GM23338 (cell line): ENCODE measurements at regions not wholly inside any gene's neighbourhood (a gene's known extent, or its start where the extent isn't known, plus 50 kb on each side); places are given as distances from the start of the nearest gene placed in this dataset.

Experiments
- ATAC-seq: fragments of 200-7000 bp; cut with Tn5 transposase; 3 replicates; pipeline ENCODE4 v1.9.1; 2020
- DNase-seq: peaks from one replicate; pipeline ENCODE4 v3.0.0-alpha.2; 2015; ENCODE audit warnings: low spot score
- H2AFZ ChIP-seq: fragments of 200-600 bp; sonication (generic); 2 replicates; pipeline ENCODE4 v1.8.0; 2016; ENCODE audit warnings: antibody characterized with exemption, mild to moderate bottlenecking, moderate library complexity
- H3F3A ChIP-seq: fragments of 200-600 bp; sonication (generic); replicated peaks from 2 replicates; pipeline ENCODE4 v1.8.0; 2017; ENCODE audit warnings: antibody characterized with exemption, mixed run types, low read depth
- H3K27ac ChIP-seq: fragments of 200-600 bp; sonication (generic); 2 replicates; pipeline ENCODE4 v1.6.1; 2016; ENCODE audit warnings: low read depth
- H3K27me3 ChIP-seq: fragments of 200-600 bp; sonication (generic); 2 replicates; pipeline ENCODE4 v1.8.0; 2016; ENCODE audit warnings: mild to moderate bottlenecking, mixed run types, moderate library complexity; ENCODE audit not compliant: insufficient read depth
- H3K36me3 ChIP-seq: fragments of 200-600 bp; sonication (generic); 2 replicates; pipeline ENCODE4 v1.8.0; 2016; ENCODE audit warnings: mild to moderate bottlenecking; ENCODE audit not compliant: insufficient read depth
- H3K4me1 ChIP-seq: fragments of 200-600 bp; sonication (generic); 2 replicates; pipeline ENCODE4 v1.8.0; 2016; ENCODE audit warnings: mild to moderate bottlenecking, moderate library complexity; ENCODE audit not compliant: insufficient read depth
- H3K4me2 ChIP-seq: fragments of 200-600 bp; sonication (generic); 2 replicates; pipeline ENCODE4 v1.7.1; 2017; ENCODE audit warnings: mixed run types
- H3K4me3 ChIP-seq: fragments of 200-600 bp; sonication (generic); 2 replicates; pipeline ENCODE4 v1.6.1; 2016; ENCODE audit warnings: mixed run types
- H3K79me2 ChIP-seq: fragments of 200-600 bp; sonication (generic); replicated peaks from 2 replicates; pipeline ENCODE4 v1.8.0; 2017; ENCODE audit warnings: mild to moderate bottlenecking; ENCODE audit not compliant: insufficient read depth
- H3K9me2 ChIP-seq: fragments of 200-600 bp; sonication (generic); 2 replicates; pipeline ENCODE4 v1.8.0; 2017; ENCODE audit not compliant: insufficient read depth
- H4K20me1 ChIP-seq: fragments of 200-600 bp; sonication (generic); replicated peaks from 2 replicates; pipeline ENCODE4 v1.8.0; 2017; ENCODE audit warnings: mild to moderate bottlenecking; ENCODE audit not compliant: insufficient read depth
- H3K27ac Mint-ChIP-seq: 2 replicates; pipeline ENCODE4 v1.8.0; 2020; ENCODE audit warnings: inconsistent platforms, mild to moderate bottlenecking, moderate library complexity, mixed read lengths
- H3K27me3 Mint-ChIP-seq: 3 replicates; pipeline ENCODE4 v1.8.0; 2022; ENCODE audit warnings: low read depth, mild to moderate bottlenecking, moderate library complexity, mixed read lengths, inconsistent platforms; ENCODE audit not compliant: insufficient read depth, poor library complexity
- H3K36me3 Mint-ChIP-seq: 3 replicates; pipeline ENCODE4 v1.8.0; 2021; ENCODE audit warnings: low read depth, mild to moderate bottlenecking, inconsistent platforms, moderate library complexity, mixed read lengths
- H3K4me1 Mint-ChIP-seq: 3 replicates; pipeline ENCODE4 v1.8.0; 2020; ENCODE audit warnings: mild to moderate bottlenecking, inconsistent platforms, mixed read lengths
- H3K4me3 Mint-ChIP-seq: 3 replicates; pipeline ENCODE4 v1.8.0; 2021; ENCODE audit warnings: moderate library complexity, mild to moderate bottlenecking, inconsistent platforms, mixed read lengths
- H3K9me3 Mint-ChIP-seq: 3 replicates; pipeline ENCODE4 v1.8.0; 2020; ENCODE audit warnings: moderate library complexity, mild to moderate bottlenecking, inconsistent platforms, mixed read lengths
- CREB1 ChIP-seq: fragments of 250-450 bp; sonication (Bioruptor Pico); IDR thresholded peaks from 2 replicates; pipeline ENCODE4 v1.5.0; 2020; ENCODE audit warnings: low read depth, mild to moderate bottlenecking, moderate library complexity
- CTCF ChIP-seq, 2 experiments: fragments of 200-600 bp in 1 of 2; sonication (generic) in 1 of 2; conservative IDR thresholded peaks; 2 replicates each; pipeline versions ENCODE4 v1.5.1 to v1.6.1; 2016 to 2017; ENCODE audit warnings: antibody characterized with exemption in 2 of 2, low read depth in 2 of 2, mild to moderate bottlenecking in 2 of 2, moderate library complexity in 1 of 2
- EZH2 ChIP-seq: fragments of 200-600 bp; sonication (generic); IDR thresholded peaks from one replicate; pipeline ENCODE4 v1.8.0; 2017; ENCODE audit warnings: antibody characterized with exemption, mild to moderate bottlenecking, low read depth; ENCODE audit not compliant: unreplicated experiment
- EZH2phosphoT487 ChIP-seq: fragments of 200-600 bp; sonication (generic); IDR thresholded peaks from one replicate; pipeline ENCODE4 v1.8.1; 2018; ENCODE audit warnings: antibody characterized with exemption; ENCODE audit not compliant: unreplicated experiment
- JUNB ChIP-seq: IDR thresholded peaks from one replicate; pipeline ENCODE4 v1.6.1; 2016; ENCODE audit warnings: antibody characterized with exemption; ENCODE audit not compliant: unreplicated experiment
- NANOG ChIP-seq: IDR thresholded peaks from 2 replicates; pipeline ENCODE4 v1.6.1; 2016; ENCODE audit warnings: antibody characterized with exemption, borderline replicate concordance
- REST ChIP-seq: IDR thresholded peaks from one replicate; pipeline ENCODE4 v1.6.1; 2018; ENCODE audit warnings: antibody characterized with exemption; ENCODE audit not compliant: unreplicated experiment
- STAT1 ChIP-seq: IDR thresholded peaks from one replicate; pipeline ENCODE4 v1.6.1; 2016; ENCODE audit warnings: antibody characterized with exemption; ENCODE audit not compliant: unreplicated experiment
- ZNF331 ChIP-seq: fragments of 250-450 bp; sonication (Bioruptor Pico); IDR thresholded peaks from 2 replicates; pipeline ENCODE4 v1.5.0; 2020; ENCODE audit warnings: low read depth, mild to moderate bottlenecking, moderate library complexity
- TF ChIP-seq, protein P1 (sequence below): fragments of 250-450 bp; sonication (Bioruptor Pico); IDR thresholded peaks from 2 replicates; pipeline ENCODE4 v1.5.0; 2020; ENCODE audit warnings: mild to moderate bottlenecking, moderate library complexity
- TF ChIP-seq, protein P2 (sequence below): IDR thresholded peaks from 2 replicates; pipeline ENCODE4 v1.6.1; 2016; ENCODE audit warnings: antibody characterized with exemption

DNA sequence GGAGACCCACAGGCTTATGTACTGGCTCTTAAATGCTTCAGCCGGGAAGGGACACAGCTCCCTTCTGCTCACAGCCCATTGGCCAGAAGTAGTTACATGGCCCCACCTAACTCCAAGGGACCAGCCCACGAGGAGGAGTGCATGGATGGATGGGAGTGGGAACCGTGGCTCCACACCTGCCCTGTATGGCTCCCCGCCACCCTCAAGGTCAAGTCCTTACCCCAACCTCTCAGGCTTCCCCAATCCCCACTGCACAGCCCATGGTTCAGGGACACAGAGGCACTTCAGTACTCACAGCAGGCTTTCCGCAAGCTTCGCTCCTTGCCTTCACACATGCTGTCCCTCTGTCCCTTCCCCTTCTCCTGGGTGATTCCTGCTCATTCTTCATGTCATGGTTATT is 137.9 kb upstream of the KCNG1 start (continued):
- TF ChIP-seq REST (no peak), STAT1 (no peak), JUNB (no peak)

DNA sequence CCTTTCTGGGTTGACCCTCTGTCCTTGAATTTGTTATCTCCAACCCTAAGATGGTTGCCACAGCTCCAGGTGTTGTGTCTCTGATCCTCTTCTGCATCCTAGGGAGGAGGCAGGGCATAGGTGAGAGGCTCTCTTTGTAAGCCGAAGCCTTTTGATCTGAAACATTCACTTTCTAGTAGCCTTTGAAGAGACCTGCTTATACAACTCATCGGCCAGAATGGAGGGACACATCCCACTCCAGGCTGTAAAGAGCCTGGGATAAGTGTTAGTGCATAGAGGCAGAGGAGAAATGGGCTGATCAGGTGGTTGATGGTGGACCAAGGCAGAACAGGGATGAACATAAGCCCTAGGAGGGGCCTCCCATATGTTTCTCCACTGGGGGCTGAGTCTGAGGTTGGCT is 137.1 kb upstream of the KCNG1 start:
- ATAC-seq, result no peak
- Histone ChIP-seq H2AFZ (no peak overlapping the region), H3K36me3 (no peaks in the 10 kb centered on the region), H3K4me2 (no peak overlapping the region), H3K79me2 (no peaks in the 10 kb centered on the region), H3K4me3 (no peak overlapping the region), H3K4me1 (no peaks in the 10 kb centered on the region), H3K27ac (no peak overlapping the region), H3F3A (no peaks in the 10 kb centered on the region), H3K27me3 (no peaks in the 10 kb centered on the region), H3K9me2 (0 out of 2 replicates have a peak, but pooled peaks cover 4% of the 10 kb centered on the region), H4K20me1 (no peaks in the 10 kb centered on the region)
- TF ChIP-seq NANOG (no peak), CREB1 (CRISPR knock-in tag) (no peak), CTCF (conservative IDR thresholded peaks at IDR 0.05; ENCODE audit: low read depth in 2 of 2) (no peak), EZH2phosphoT487 (no peak), ZNF331 (CRISPR knock-in tag) (no peak), EZH2 (no peak), STAT1 (no peak)
- TF ChIP-seq, protein P1, sequence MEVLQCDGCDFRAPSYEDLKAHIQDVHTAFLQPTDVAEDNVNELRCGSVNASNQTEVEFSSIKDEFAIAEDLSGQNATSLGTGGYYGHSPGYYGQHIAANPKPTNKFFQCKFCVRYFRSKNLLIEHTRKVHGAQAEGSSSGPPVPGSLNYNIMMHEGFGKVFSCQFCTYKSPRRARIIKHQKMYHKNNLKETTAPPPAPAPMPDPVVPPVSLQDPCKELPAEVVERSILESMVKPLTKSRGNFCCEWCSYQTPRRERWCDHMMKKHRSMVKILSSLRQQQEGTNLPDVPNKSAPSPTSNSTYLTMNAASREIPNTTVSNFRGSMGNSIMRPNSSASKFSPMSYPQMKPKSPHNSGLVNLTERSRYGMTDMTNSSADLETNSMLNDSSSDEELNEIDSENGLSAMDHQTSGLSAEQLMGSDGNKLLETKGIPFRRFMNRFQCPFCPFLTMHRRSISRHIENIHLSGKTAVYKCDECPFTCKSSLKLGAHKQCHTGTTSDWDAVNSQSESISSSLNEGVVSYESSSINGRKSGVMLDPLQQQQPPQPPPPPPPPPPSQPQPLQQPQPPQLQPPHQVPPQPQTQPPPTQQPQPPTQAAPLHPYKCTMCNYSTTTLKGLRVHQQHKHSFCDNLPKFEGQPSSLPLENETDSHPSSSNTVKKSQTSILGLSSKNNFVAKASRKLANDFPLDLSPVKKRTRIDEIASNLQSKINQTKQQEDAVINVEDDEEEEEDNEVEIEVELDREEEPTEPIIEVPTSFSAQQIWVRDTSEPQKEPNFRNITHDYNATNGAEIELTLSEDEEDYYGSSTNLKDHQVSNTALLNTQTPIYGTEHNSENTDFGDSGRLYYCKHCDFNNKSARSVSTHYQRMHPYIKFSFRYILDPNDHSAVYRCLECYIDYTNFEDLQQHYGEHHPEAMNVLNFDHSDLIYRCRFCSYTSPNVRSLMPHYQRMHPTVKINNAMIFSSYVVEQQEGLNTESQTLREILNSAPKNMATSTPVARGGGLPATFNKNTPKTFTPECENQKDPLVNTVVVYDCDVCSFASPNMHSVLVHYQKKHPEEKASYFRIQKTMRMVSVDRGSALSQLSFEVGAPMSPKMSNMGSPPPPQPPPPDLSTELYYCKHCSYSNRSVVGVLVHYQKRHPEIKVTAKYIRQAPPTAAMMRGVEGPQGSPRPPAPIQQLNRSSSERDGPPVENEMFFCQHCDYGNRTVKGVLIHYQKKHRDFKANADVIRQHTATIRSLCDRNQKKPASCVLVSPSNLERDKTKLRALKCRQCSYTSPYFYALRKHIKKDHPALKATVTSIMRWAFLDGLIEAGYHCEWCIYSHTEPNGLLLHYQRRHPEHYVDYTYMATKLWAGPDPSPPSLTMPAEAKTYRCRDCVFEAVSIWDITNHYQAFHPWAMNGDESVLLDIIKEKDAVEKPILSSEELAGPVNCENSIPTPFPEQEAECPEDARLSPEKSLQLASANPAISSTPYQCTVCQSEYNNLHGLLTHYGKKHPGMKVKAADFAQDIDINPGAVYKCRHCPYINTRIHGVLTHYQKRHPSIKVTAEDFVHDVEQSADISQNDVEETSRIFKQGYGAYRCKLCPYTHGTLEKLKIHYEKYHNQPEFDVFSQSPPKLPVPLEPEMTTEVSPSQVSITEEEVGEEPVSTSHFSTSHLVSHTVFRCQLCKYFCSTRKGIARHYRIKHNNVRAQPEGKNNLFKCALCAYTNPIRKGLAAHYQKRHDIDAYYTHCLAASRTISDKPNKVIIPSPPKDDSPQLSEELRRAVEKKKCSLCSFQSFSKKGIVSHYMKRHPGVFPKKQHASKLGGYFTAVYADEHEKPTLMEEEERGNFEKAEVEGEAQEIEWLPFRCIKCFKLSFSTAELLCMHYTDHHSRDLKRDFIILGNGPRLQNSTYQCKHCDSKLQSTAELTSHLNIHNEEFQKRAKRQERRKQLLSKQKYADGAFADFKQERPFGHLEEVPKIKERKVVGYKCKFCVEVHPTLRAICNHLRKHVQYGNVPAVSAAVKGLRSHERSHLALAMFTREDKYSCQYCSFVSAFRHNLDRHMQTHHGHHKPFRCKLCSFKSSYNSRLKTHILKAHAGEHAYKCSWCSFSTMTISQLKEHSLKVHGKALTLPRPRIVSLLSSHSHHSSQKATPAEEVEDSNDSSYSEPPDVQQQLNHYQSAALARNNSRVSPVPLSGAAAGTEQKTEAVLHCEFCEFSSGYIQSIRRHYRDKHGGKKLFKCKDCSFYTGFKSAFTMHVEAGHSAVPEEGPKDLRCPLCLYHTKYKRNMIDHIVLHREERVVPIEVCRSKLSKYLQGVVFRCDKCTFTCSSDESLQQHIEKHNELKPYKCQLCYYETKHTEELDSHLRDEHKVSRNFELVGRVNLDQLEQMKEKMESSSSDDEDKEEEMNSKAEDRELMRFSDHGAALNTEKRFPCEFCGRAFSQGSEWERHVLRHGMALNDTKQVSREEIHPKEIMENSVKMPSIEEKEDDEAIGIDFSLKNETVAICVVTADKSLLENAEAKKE (CRISPR knock-in tag), result no peak
- TF ChIP-seq, protein P2, sequence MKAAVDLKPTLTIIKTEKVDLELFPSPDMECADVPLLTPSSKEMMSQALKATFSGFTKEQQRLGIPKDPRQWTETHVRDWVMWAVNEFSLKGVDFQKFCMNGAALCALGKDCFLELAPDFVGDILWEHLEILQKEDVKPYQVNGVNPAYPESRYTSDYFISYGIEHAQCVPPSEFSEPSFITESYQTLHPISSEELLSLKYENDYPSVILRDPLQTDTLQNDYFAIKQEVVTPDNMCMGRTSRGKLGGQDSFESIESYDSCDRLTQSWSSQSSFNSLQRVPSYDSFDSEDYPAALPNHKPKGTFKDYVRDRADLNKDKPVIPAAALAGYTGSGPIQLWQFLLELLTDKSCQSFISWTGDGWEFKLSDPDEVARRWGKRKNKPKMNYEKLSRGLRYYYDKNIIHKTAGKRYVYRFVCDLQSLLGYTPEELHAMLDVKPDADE, result no peak
- no peak overlapping the region for H3K4me3 Mint-ChIP-seq
- H3K9me3 Mint-ChIP-seq, result no peaks in the 10 kb centered on the region; the same call in 2 of the 3 replicates
- no peaks in the 10 kb centered on the region for H3K36me3 Mint-ChIP-seq
- no peak overlapping the region for H3K27ac Mint-ChIP-seq
- H3K4me1 Mint-ChIP-seq, result peaks cover 8% of the 10 kb centered on the region
- no peak for DNase-seq
- peaks cover 6% of the 10 kb centered on the region for H3K27me3 Mint-ChIP-seq
